Heart right ventricle (tissue), 16 donors: ENCODE measurements at regions not wholly inside any gene's neighbourhood (a gene's known extent, or its start where the extent isn't known, plus 50 kb on each side); places are given as distances from the start of the nearest gene placed in this dataset.

ENCODE experiments used
- ATAC-seq, 8 donors: fragments of 200-7000 bp; cut with Tn5 transposase; one replicate each; pipeline ENCODE4 v1.9.1; 2020; ENCODE audit warnings: mild to moderate bottlenecking in 8 of 8, moderate library complexity in 8 of 8, moderate number of reproducible peaks in 1 of 8
- DNase-seq, 2 donors: peaks; one replicate each; pipeline ENCODE4 v3.0.0-alpha.2; 2020
- H3K27ac ChIP-seq, 10 donors: fragments of 200-600 bp; sonication (generic) in 2 of 10; one replicate each; pipeline versions ENCODE4 v1.5.0 to v1.8.0; 2020 to 2022; ENCODE audit warnings: mild to moderate bottlenecking in 3 of 10
- H3K27me3 ChIP-seq, 7 donors: fragments of 200-600 bp; one replicate each; pipeline ENCODE4 v1.8.0; 2021 to 2022; ENCODE audit warnings: mild to moderate bottlenecking in 2 of 7
- H3K36me3 ChIP-seq, 9 donors: fragments of 200-600 bp; sonication (generic) in 1 of 9; one replicate each; pipeline versions ENCODE4 v1.5.0 to v1.8.0; 2020 to 2022; ENCODE audit warnings: mild to moderate bottlenecking in 2 of 9
- H3K4me1 ChIP-seq, 9 donors: fragments of 200-600 bp; sonication (generic) in 1 of 9; one replicate each; pipeline versions ENCODE4 v1.5.0 to v1.8.0; 2020 to 2022; ENCODE audit warnings: mild to moderate bottlenecking in 4 of 9
- H3K4me3 ChIP-seq, 10 donors: fragments of 200-600 bp; sonication (generic) in 2 of 10; one replicate each; pipeline versions ENCODE4 v1.5.0 to v1.8.0; 2020 to 2022; ENCODE audit warnings: mild to moderate bottlenecking in 7 of 10, moderate library complexity in 2 of 10
- H3K9me3 ChIP-seq, 11 donors: fragments of 200-600 bp in 10 of 11; sonication (generic) in 2 of 11; one replicate each; pipeline versions ENCODE4 v1.5.0 to v1.8.0; 2013 to 2022; ENCODE audit warnings: mild to moderate bottlenecking in 2 of 11, control low read depth in 1 of 11, moderate library complexity in 1 of 11
- WGBS, 2 donors: extraction: QIAGEN DNeasy Blood & Tissue Kit; methylation state at CpG; one replicate each; pipeline ENCODE4 v1.1.7; 2013; ENCODE audit warnings: inconsistent platforms in 1 of 2; 5-methylcytosine and 5-hydroxymethylcytosine counted together
- intact Hi-C, 10 donors: fragments of 100-400 bp; cut with DNase I; formaldehyde crosslinking; loops; one replicate each; pipeline versions ENCODE4 v1.11.1 to v1.14.2; 2022
- TF ChIP-seq, protein P1 (sequence below), 9 donors: fragments of 200-600 bp; sonication (generic) in 2 of 9; IDR thresholded peaks; one replicate each; pipeline versions ENCODE4 v1.5.0 to v1.8.0; 2021 to 2022; ENCODE audit warnings: antibody characterized with exemption in 9 of 9, mild to moderate bottlenecking in 5 of 9, moderate library complexity in 1 of 9
- donor health status: Arrhythmogenic right ventricular cardiomyopathy.
- donor health status: ischemic (EF 13 %, LVEDD 7.1; RV severe dilation, severe dysfunction).
- donor health status: healthy with polysubstance abuse.
- donor health status: DM: no; HTN: yes; CAD: no.
- donor health status: DM: no; HTN: no; CAD: no.
- donor health status: ischemic (EF 25% LVEDD 6.9; RV normal size, moderate dysfunction).
- donor health status: ischemic (EF 25% LVEDD 5.7; RV mildly dilated, moderate dysfunction).
- donor health status: healthy.
- donor health status: DM: yes; HTN: yes; CAD: no.
- donor health status: Ischemic cardiomyopathy.
- donor health status: ischemic (EF 35%, LVEDD 5.7; RV mildly dilated, moderate dysfunction).
- donor health status: nonischemic (EF 11% LVEDD 7.7; RV severe dilation, severe dysfunction).
- donor health status: DM: yes; HTN: yes; CAD: no.
- donor health status: PGD.
- donor health status: ischemic (EF 29% LVEDD 5.4; RV normal size, mild dysfunction).
- donor health status: nonischemic (EF 23%, LVEDD 6.1; RV moderate dilation, normal function).

DNA sequence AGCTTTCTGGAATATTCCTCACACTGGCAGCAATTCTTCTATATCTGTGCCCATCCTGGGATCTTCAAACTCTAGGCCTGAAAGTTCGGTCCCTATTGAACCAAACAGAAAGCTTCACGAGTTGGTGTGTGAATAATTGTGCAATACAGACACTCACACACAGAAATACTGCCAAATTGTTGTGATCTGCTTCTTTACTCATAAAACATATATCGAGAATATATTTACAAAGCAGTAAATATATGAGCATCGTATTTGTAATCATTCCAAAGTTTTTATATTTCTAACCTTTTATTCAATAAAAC lies 56.6 kb upstream of the BEX4 start:
- H3K27ac ChIP-seq, result no peak overlapping the region
- no peak for ATAC-seq
- DNase-seq, result no peak
- H3K4me1 ChIP-seq, result no peaks in the 10 kb centered on the region
- intact Hi-C loops, result loop anchor here in 4 of 10 donors (5.0 to 10.0 kb wide), 2 partner anchors 203 to 206 kb away; no protein-coding TSS in a partner anchor
- no peak overlapping the region for H3K4me3 ChIP-seq
- H3K36me3 ChIP-seq, result no peaks in the 10 kb centered on the region
- peaks cover 0 to 14% (median 0%) of the 10 kb centered on the region in 7 donors for H3K27me3 ChIP-seq
- TF ChIP-seq, protein P1, sequence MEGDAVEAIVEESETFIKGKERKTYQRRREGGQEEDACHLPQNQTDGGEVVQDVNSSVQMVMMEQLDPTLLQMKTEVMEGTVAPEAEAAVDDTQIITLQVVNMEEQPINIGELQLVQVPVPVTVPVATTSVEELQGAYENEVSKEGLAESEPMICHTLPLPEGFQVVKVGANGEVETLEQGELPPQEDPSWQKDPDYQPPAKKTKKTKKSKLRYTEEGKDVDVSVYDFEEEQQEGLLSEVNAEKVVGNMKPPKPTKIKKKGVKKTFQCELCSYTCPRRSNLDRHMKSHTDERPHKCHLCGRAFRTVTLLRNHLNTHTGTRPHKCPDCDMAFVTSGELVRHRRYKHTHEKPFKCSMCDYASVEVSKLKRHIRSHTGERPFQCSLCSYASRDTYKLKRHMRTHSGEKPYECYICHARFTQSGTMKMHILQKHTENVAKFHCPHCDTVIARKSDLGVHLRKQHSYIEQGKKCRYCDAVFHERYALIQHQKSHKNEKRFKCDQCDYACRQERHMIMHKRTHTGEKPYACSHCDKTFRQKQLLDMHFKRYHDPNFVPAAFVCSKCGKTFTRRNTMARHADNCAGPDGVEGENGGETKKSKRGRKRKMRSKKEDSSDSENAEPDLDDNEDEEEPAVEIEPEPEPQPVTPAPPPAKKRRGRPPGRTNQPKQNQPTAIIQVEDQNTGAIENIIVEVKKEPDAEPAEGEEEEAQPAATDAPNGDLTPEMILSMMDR (IDR thresholded peaks at IDR 0.05), result no peak
- H3K9me3 ChIP-seq, result no peaks in the 10 kb centered on the region
- WGBS, 2 donors, result 39 to 44% methylated on average over 4 of the region's 4 CpGs

DNA sequence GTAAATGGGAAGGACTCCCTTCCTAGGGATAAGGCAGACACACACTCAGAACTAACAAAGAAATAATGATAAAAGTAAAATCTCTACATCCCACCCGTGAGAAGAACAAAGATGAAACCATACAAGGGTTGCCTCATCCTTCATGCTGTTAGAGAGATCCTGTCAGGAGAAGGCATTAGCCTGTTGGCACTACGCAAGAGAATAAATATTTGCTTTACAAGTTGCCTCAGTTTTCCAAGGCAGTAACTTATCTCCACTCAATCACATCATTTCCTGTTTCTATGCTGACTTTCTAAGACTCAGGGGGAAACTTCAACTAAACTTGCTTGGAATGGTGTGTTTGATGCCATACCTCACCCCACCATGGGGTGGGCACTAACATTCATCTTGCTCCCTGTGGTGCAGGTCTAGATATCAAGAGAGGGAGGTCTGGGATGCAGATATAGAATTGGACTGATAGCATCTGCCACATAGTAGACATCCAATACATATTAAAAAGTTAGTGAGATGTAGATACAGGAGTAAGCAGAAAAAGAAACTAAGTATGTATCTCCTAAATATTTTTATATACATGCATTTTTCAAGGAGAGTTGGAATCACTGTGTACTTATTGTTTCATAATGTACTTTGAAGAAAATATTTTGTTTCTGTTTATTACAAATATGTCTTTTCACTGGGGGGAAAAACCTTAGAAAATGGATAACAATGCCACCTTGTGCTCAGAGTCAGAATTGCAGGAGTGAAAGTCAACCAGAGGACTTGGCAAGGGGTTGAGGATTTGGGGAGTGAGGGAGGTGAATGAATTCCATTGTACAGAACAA lies 57.2 kb upstream of the BEX4 start:
- H3K4me1 ChIP-seq, result no peaks in the 10 kb centered on the region
- ATAC-seq, result no peak
- H3K27me3 ChIP-seq, result peaks cover 0 to 14% (median 0%) of the 10 kb centered on the region in 7 donors
- no peaks in the 10 kb centered on the region for H3K36me3 ChIP-seq
- no peak overlapping the region for H3K27ac ChIP-seq
- 69 to 72% methylated on average over 2 of the region's 2 CpGs for WGBS, 2 donors
- no peaks in the 10 kb centered on the region for H3K9me3 ChIP-seq
- intact Hi-C loops, result loop anchor here in 4 of 10 donors (5.0 to 10.0 kb wide), 2 partner anchors 203 to 205 kb away; no protein-coding TSS in a partner anchor
- no peak overlapping the region for H3K4me3 ChIP-seq
- peak in 1 of 2 donors; percentile 13 for DNase-seq
- TF ChIP-seq, protein P1 (IDR thresholded peaks at IDR 0.05), result peak in 8 of 9 donors; percentile 8 to 73 (median 58)

DNA sequence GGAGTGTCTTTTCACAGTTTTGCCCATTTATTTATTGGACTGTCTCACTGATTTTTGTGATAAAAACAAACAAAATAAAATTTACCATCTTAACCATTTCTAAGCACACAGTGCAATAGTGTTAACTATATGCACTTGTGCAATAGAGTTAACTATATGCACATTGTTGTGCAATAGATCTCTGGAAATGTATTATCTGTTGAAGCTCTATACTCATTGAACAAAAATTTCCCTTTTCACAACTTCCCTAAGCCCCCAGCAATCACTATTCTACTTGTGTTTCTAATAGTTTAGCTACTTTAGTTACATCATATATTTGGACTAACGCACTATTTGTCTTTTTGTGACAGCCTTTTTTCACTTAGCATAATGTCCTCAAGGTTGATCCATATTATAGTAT lies 59.7 kb upstream of the BEX4 start:
- no peak overlapping the region for H3K27ac ChIP-seq
- ATAC-seq, result no peak
- TF ChIP-seq, protein P1 (IDR thresholded peaks at IDR 0.05), result no peak
- intact Hi-C loops, result loop anchor here in 4 of 10 donors (5.0 to 10.0 kb wide), 2 partner anchors 200 to 203 kb away; no protein-coding TSS in a partner anchor
- WGBS, 2 donors, result 93 to 96% methylated on average over 1 of the region's 1 CpG
- peaks cover 0 to 14% (median 0%) of the 10 kb centered on the region in 7 donors for H3K27me3 ChIP-seq
- H3K36me3 ChIP-seq, result no peaks in the 10 kb centered on the region
- H3K4me3 ChIP-seq, result no peak overlapping the region
- H3K9me3 ChIP-seq, result no peaks in the 10 kb centered on the region
- peaks cover 0 to 6% (median 0%) of the 10 kb centered on the region in 9 donors for H3K4me1 ChIP-seq
- DNase-seq, result no peak

DNA sequence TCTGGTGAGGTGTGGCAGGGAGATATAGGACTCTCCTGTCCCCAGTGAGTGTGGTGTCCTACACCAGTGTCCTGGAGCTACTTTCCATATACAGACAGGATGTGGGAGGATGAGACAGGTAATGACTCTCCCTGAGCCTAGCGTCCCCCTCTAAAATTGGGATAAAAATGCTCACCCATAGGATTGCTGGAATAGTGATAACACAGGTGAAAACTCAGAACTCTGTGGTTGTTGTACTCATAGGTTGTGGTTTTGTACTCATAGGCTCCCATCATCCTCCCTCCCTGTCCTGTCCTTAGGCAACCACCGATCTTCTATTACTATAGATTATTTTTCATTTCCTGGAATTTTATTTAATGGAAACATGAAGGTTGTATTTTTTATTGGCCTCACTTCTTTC lies 60.7 kb upstream of the NXF3 start:
- DNase-seq (no peak), ATAC-seq (no peak)
- Histone ChIP-seq H3K4me1 (peaks cover 0 to 6% (median 0%) of the 10 kb centered on the region in 9 donors), H3K27ac (no peak overlapping the region), H3K9me3 (no peaks in the 10 kb centered on the region), H3K4me3 (no peak overlapping the region), H3K36me3 (no peaks in the 10 kb centered on the region), H3K27me3 (peaks cover 0 to 23% (median 0%) of the 10 kb centered on the region in 7 donors)
- TF ChIP-seq, protein P1 (IDR thresholded peaks at IDR 0.05), result no peak
- 75 to 89% methylated on average over 2 of the region's 2 CpGs for WGBS, 2 donors
- intact Hi-C loops, result loop anchor here in 1 of 10 donors (10.0 kb wide), 1 partner anchor 199 kb away; no protein-coding TSS in a partner anchor
